H9 (cell line): ENCODE measurements at regions not wholly inside any gene's neighbourhood (a gene's known extent, or its start where the extent isn't known, plus 50 kb on each side); places are given as distances from the start of the nearest gene placed in this dataset.
A peak's percentile ranks its signal among the peaks of the same experiment; 100 is the strongest.

Experiments used
- DNase-seq: peaks from one replicate; pipeline ENCODE4 v3.0.0-alpha.2; 2017
- H2AFZ ChIP-seq: one replicate; pipeline ENCODE4 v1.6.1; 2013; ENCODE audit warnings: mild to moderate bottlenecking, low read length, control low read depth, moderate library complexity
- H2AK5ac ChIP-seq: 2 replicates; pipeline ENCODE4 v1.6.1; 2013; ENCODE audit warnings: low read length, control low read depth, mixed read lengths; ENCODE audit not compliant: insufficient read length
- H2BK120ac ChIP-seq: one replicate; pipeline ENCODE4 v1.6.1; 2013; ENCODE audit warnings: low read depth, mild to moderate bottlenecking, low read length, control low read depth, inconsistent platforms; ENCODE audit not compliant: poor library complexity, severe bottlenecking
- H2BK12ac ChIP-seq: 2 replicates; pipeline ENCODE4 v1.6.1; 2013; ENCODE audit warnings: low read length, control low read depth, mixed read lengths, low read depth; ENCODE audit not compliant: insufficient read length
- H2BK15ac ChIP-seq: 2 replicates; pipeline ENCODE4 v1.6.1; 2013; ENCODE audit warnings: low read depth, low read length, control low read depth
- H2BK20ac ChIP-seq: one replicate; pipeline ENCODE4 v1.6.1; 2013; ENCODE audit warnings: low read depth, mild to moderate bottlenecking, low read length, control low read depth, inconsistent platforms; ENCODE audit not compliant: poor library complexity, severe bottlenecking
- H2BK5ac ChIP-seq: 2 replicates; pipeline ENCODE4 v1.6.1; 2013; ENCODE audit warnings: low read length, control low read depth, mixed read lengths; ENCODE audit not compliant: insufficient read length
- H3K14ac ChIP-seq: 2 replicates; pipeline ENCODE4 v1.6.1; 2013; ENCODE audit warnings: low read length, control low read depth; ENCODE audit not compliant: insufficient read depth
- H3K18ac ChIP-seq: 2 replicates; pipeline ENCODE4 v1.6.1; 2013; ENCODE audit warnings: low read depth, mild to moderate bottlenecking, mixed read lengths, low read length, control low read depth; ENCODE audit not compliant: insufficient read length
- H3K23ac ChIP-seq: 2 replicates; pipeline ENCODE4 v1.6.1; 2013; ENCODE audit warnings: low read length, control low read depth, mixed read lengths, low read depth; ENCODE audit not compliant: insufficient read length
- H3K23me2 ChIP-seq: 2 replicates; pipeline ENCODE4 v1.6.1; 2013; ENCODE audit warnings: low read depth, mild to moderate bottlenecking, mixed read lengths, low read length, control low read depth; ENCODE audit not compliant: insufficient read length, poor library complexity, severe bottlenecking
- H3K27ac ChIP-seq: 2 replicates; pipeline ENCODE4 v1.5.1; 2013; ENCODE audit warnings: low read length, control low read depth, mixed read lengths, low read depth; ENCODE audit not compliant: insufficient read length
- H3K27me3 ChIP-seq: 2 replicates; pipeline ENCODE4 v1.6.1; 2013; ENCODE audit warnings: low read length, control low read depth, inconsistent platforms; ENCODE audit not compliant: insufficient read depth
- H3K4ac ChIP-seq: 2 replicates; pipeline ENCODE4 v1.6.1; 2013; ENCODE audit warnings: low read depth, mild to moderate bottlenecking, control low read depth, inconsistent platforms, low read length, moderate library complexity
- H3K4me1 ChIP-seq: 2 replicates; pipeline ENCODE4 v1.6.1; 2013; ENCODE audit warnings: low read length, control low read depth, inconsistent platforms; ENCODE audit not compliant: insufficient read depth
- H3K4me2 ChIP-seq: 2 replicates; pipeline ENCODE4 v1.6.1; 2013; ENCODE audit warnings: low read length, control low read depth, mixed read lengths; ENCODE audit not compliant: insufficient read length, insufficient read depth
- H3K56ac ChIP-seq: 2 replicates; pipeline ENCODE4 v1.6.1; 2013; ENCODE audit warnings: low read depth, mild to moderate bottlenecking, mixed read lengths, low read length, control low read depth; ENCODE audit not compliant: insufficient read length
- H3K79me1 ChIP-seq: 2 replicates; pipeline ENCODE4 v1.6.1; 2013; ENCODE audit warnings: low read depth, mild to moderate bottlenecking, moderate library complexity, low read length, control low read depth, inconsistent platforms; ENCODE audit not compliant: insufficient read depth, poor library complexity, severe bottlenecking
- H3K79me2 ChIP-seq: 2 replicates; pipeline ENCODE4 v1.6.1; 2013; ENCODE audit warnings: low read length, control low read depth, inconsistent platforms; ENCODE audit not compliant: insufficient read depth
- H3K9ac ChIP-seq: 2 replicates; pipeline ENCODE4 v1.6.1; 2013; ENCODE audit warnings: low read length, control low read depth, mixed read lengths; ENCODE audit not compliant: insufficient read length; ENCODE audit errors: extremely low read depth
- H3K9me3 ChIP-seq: one replicate; pipeline ENCODE4 v1.6.1; 2013; ENCODE audit warnings: low read depth, low read length, inconsistent platforms; ENCODE audit not compliant: control insufficient read depth
- H3T11ph ChIP-seq: one replicate; pipeline ENCODE4 v1.6.1; 2013; ENCODE audit warnings: mild to moderate bottlenecking, low read length, control low read depth, inconsistent platforms
- H4K20me1 ChIP-seq: one replicate; pipeline ENCODE4 v1.6.1; 2013; ENCODE audit not compliant: control insufficient read depth, insufficient read length, insufficient read depth
- H4K5ac ChIP-seq: 2 replicates; pipeline ENCODE4 v1.6.1; 2013; ENCODE audit warnings: low read depth, mild to moderate bottlenecking, mixed read lengths, low read length, control low read depth; ENCODE audit not compliant: insufficient read length
- H4K8ac ChIP-seq: replicated peaks from 2 replicates; pipeline ENCODE4 v1.6.1; 2013; ENCODE audit warnings: low read length, control low read depth, mixed read lengths, low read depth; ENCODE audit not compliant: insufficient read length
- H4K91ac ChIP-seq: 2 replicates; pipeline ENCODE4 v1.6.1; 2013; ENCODE audit warnings: low read depth, mild to moderate bottlenecking, moderate library complexity, mixed read lengths, low read length, control low read depth; ENCODE audit not compliant: insufficient read length
- H3K27ac Mint-ChIP-seq, 3 experiments: 2 replicates in 2 of 3; 3 replicates in 1 of 3; pipeline ENCODE4 v1.8.0; 2020 to 2021; ENCODE audit warnings: mixed read lengths in 3 of 3, mild to moderate bottlenecking in 1 of 3, moderate library complexity in 1 of 3
- H3K27me3 Mint-ChIP-seq: 2 replicates; pipeline ENCODE4 v1.8.0; 2021; ENCODE audit warnings: low read depth, mild to moderate bottlenecking, moderate library complexity, mixed read lengths
- H3K36me3 Mint-ChIP-seq, 3 experiments: 2 replicates in 2 of 3; 3 replicates in 1 of 3; pipeline ENCODE4 v1.8.0; 2020 to 2021; ENCODE audit warnings: low read depth in 3 of 3, mixed read lengths in 3 of 3; ENCODE audit not compliant: insufficient read depth in 1 of 3
- H3K4me1 Mint-ChIP-seq, 2 experiments: 2 replicates each; pipeline ENCODE4 v1.8.0; 2020; ENCODE audit warnings: mixed read lengths in 2 of 2
- H3K4me3 Mint-ChIP-seq, 2 experiments: 2 replicates in 1 of 2; 3 replicates in 1 of 2; pipeline ENCODE4 v1.8.0; 2020 to 2021; ENCODE audit warnings: mild to moderate bottlenecking in 2 of 2, mixed read lengths in 2 of 2, moderate library complexity in 1 of 2
- H3K9me3 Mint-ChIP-seq, 2 experiments: 2 replicates in 1 of 2; 3 replicates in 1 of 2; pipeline ENCODE4 v1.8.0; 2020; ENCODE audit warnings: mild to moderate bottlenecking in 2 of 2, mixed read lengths in 2 of 2, moderate library complexity in 1 of 2
- CTCF ChIP-seq: fragments of 200-600 bp; sonication (generic); conservative IDR thresholded peaks from 3 replicates; pipeline ENCODE4 v1.8.0; 2021; ENCODE audit warnings: antibody characterized with exemption, mild to moderate bottlenecking
- WGBS: extraction: QIAGEN DNeasy Blood & Tissue Kit; methylation state at CpG from one replicate; pipeline ENCODE4 v1.1.7; 2013; ENCODE audit warnings: missing lambda C conversion rate, low lambda C conversion rate, mixed read lengths; ENCODE audit not compliant: insufficient read length; ENCODE audit errors: extremely low coverage; 5-methylcytosine and 5-hydroxymethylcytosine counted together

DNA sequence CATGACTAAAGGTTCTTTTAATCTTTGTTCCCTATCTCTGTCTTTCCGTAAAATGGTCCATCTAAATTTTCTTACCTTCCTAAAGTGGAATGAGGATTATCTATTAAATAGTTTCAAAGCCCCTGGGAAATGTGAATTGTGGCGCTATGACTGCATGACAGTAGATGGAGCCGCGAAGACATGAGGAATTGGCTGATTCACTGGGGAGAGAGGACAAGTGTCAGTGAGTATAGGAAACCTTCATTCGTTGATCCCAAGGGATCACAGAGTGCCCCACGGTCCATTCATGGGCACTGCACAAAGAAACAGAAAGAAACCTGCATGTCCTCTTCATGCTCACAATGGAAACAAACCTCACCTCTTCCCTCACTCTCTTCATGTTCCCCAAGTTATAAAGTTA lies 479.3 kb upstream of the BTBD3 start:
- Mint-ChIP-seq H3K9me3 (peaks cover 31 to 36% of the 10 kb centered on the region in 2 experiments), H3K4me1 (peaks cover 8 to 12% of the 10 kb centered on the region in 2 experiments), H3K27ac (no peak overlapping the region; a peak in 1 of 7 replicates), H3K4me3 (no peak overlapping the region), H3K36me3 (peaks cover 28 to 37% (median 32%) of the 10 kb centered on the region in 3 experiments), H3K27me3 (peaks cover 3% of the 10 kb centered on the region; the same call in 1 of the 2 replicates)
- peaks cover 12% of the 10 kb centered on the region for H3K9me3 ChIP-seq
- no peak overlapping the region for H3K9ac ChIP-seq
- no peaks in the 10 kb centered on the region for H3K79me2 ChIP-seq
- H3K27ac ChIP-seq, result no peak overlapping the region
- no peaks in the 10 kb centered on the region for H3K27me3 ChIP-seq
- H3K4me2 ChIP-seq, result no peak overlapping the region
- H3K4ac ChIP-seq, result no peak overlapping the region
- no peaks in the 10 kb centered on the region for H4K20me1 ChIP-seq
- no peak overlapping the region for H3T11ph ChIP-seq
- H2AFZ ChIP-seq, result no peak overlapping the region
- H2BK12ac ChIP-seq, result no peak overlapping the region
- no peak overlapping the region for H3K56ac ChIP-seq
- no peak overlapping the region for H2BK5ac ChIP-seq
- no CpG with 5 or more reads among the region's 6 CpGs for WGBS
- no peak overlapping the region for H2BK15ac ChIP-seq
- H3K4me1 ChIP-seq, result no peaks in the 10 kb centered on the region
- H4K5ac ChIP-seq, result no peak overlapping the region
- H3K18ac ChIP-seq, result no peak overlapping the region
- DNase-seq, result no peak
- no peak overlapping the region for H2AK5ac ChIP-seq
- H2BK120ac ChIP-seq, result no peak overlapping the region
- no peak overlapping the region for H3K23ac ChIP-seq
- H3K79me1 ChIP-seq, result no peaks in the 10 kb centered on the region
- no peak overlapping the region for H4K8ac ChIP-seq
- no peak overlapping the region for H3K14ac ChIP-seq
- TF ChIP-seq CTCF, result peak; percentile 26; the same call in 2 of the 3 replicates
- H4K91ac ChIP-seq, result no peak overlapping the region
- H3K23me2 ChIP-seq, result no peaks in the 10 kb centered on the region
- no peak overlapping the region for H2BK20ac ChIP-seq
